PC-9 (cell line): ENCODE measurements at regions not wholly inside any gene's neighbourhood (a gene's known extent, or its start where the extent isn't known, plus 50 kb on each side); places are given as distances from the start of the nearest gene placed in this dataset.

Experiments
- EZH2 ChIP-seq: fragments of 200-600 bp; sonication (generic); IDR thresholded peaks from 2 replicates; pipeline ENCODE4 v1.8.0; 2017; ENCODE audit warnings: antibody characterized with exemption, low read depth
- TF ChIP-seq, protein P1 (sequence below): fragments of 200-600 bp; sonication (generic); conservative IDR thresholded peaks from 2 replicates; pipeline ENCODE4 v1.6.1; 2017; ENCODE audit warnings: mixed run types, antibody characterized with exemption, mild to moderate bottlenecking, moderate library complexity

DNA sequence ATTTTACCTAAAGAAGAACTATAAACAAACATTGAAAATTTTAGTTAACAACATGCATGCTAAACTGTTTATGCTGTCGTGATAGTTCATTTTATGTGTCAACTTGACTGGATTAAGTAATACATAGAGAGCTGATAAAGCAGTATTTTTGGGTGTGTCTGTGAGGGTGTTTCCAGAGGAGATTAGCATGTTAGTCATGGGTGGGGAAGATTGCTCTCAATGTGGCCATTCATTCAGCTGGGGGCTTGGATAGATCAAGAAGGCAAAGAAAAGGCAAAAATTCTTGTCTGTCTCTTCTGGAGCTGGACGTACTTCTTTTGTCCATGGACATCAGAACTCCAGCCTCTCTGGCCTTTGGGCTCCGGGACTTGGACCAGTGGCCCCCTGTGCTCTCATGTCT is 172.9 kb upstream of the SEMA3E start:
- TF ChIP-seq, protein P1, sequence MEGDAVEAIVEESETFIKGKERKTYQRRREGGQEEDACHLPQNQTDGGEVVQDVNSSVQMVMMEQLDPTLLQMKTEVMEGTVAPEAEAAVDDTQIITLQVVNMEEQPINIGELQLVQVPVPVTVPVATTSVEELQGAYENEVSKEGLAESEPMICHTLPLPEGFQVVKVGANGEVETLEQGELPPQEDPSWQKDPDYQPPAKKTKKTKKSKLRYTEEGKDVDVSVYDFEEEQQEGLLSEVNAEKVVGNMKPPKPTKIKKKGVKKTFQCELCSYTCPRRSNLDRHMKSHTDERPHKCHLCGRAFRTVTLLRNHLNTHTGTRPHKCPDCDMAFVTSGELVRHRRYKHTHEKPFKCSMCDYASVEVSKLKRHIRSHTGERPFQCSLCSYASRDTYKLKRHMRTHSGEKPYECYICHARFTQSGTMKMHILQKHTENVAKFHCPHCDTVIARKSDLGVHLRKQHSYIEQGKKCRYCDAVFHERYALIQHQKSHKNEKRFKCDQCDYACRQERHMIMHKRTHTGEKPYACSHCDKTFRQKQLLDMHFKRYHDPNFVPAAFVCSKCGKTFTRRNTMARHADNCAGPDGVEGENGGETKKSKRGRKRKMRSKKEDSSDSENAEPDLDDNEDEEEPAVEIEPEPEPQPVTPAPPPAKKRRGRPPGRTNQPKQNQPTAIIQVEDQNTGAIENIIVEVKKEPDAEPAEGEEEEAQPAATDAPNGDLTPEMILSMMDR, result no peak
- TF ChIP-seq EZH2, result no peak
